H1 (cell line): ENCODE measurements at regions not wholly inside any gene's neighbourhood (a gene's known extent, or its start where the extent isn't known, plus 50 kb on each side); places are given as distances from the start of the nearest gene placed in this dataset.

Source experiments
- CTCF ChIA-PET: fragments of 300-600 bp; sonication (Branson Sonifier 250); formaldehyde crosslinking; loops from one replicate; lab custom pipeline; 2021; ENCODE audit not compliant: partially characterized antibody; lab: Charles Lee
- POLR2A ChIA-PET: fragments of 300-600 bp; sonication (Branson Sonifier 250); formaldehyde crosslinking; loops from one replicate; lab custom pipeline; 2021; ENCODE audit warnings: inconsistent platforms; ENCODE audit not compliant: partially characterized antibody; lab: Charles Lee
- DNase-seq, 2 experiments: peaks; one replicate each; pipeline versions ENCODE4 v3.0.0 to v3.0.0-alpha.2; 2010 to 2022; ENCODE audit warnings: low spot score in 2 of 2, low read depth in 1 of 2, mixed read lengths in 1 of 2
- FAIRE-seq: peaks from 2 replicates; lab custom pipeline; 2011; peaks lifted over from hg19 to GRCh38; lab: Jason Lieb, UNC
- H2AFZ ChIP-seq: 2 replicates; pipeline ENCODE4 v1.8.1; 2012; ENCODE audit warnings: low read length, inconsistent platforms
- H2AK5ac ChIP-seq: 2 replicates; pipeline ENCODE4 v1.6.1; 2013; ENCODE audit warnings: low read depth, low read length
- H2BK120ac ChIP-seq: replicated peaks from 2 replicates; pipeline ENCODE3; 2013; ENCODE audit warnings: low read depth, low read length, inconsistent platforms
- H2BK12ac ChIP-seq: 2 replicates; pipeline ENCODE4 v1.6.1; 2013; ENCODE audit warnings: low read depth, low read length
- H2BK15ac ChIP-seq: 2 replicates; pipeline ENCODE4 v1.6.1; 2013; ENCODE audit warnings: low read length
- H2BK20ac ChIP-seq: 2 replicates; pipeline ENCODE4 v1.6.1; 2013; ENCODE audit warnings: low read length
- H2BK5ac ChIP-seq: 2 replicates; pipeline ENCODE4 v1.6.1; 2013; ENCODE audit warnings: low read depth, low read length
- H3K14ac ChIP-seq: 2 replicates; pipeline ENCODE4 v1.6.1; 2013; ENCODE audit warnings: inconsistent platforms; ENCODE audit not compliant: insufficient read length
- H3K18ac ChIP-seq: 2 replicates; pipeline ENCODE4 v1.6.1; 2013; ENCODE audit warnings: low read length; ENCODE audit errors: extremely low read depth
- H3K23ac ChIP-seq: 2 replicates; pipeline ENCODE4 v1.6.1; 2013; ENCODE audit warnings: inconsistent platforms; ENCODE audit not compliant: insufficient read length
- H3K23me2 ChIP-seq: 2 replicates; pipeline ENCODE4 v1.6.1; 2013; ENCODE audit warnings: low read depth, low read length
- H3K27ac ChIP-seq: 2 replicates; pipeline ENCODE4 v1.6.1; 2011; ENCODE audit warnings: low read depth, low read length, inconsistent platforms
- H3K27me3 ChIP-seq, 4 experiments: replicated peaks in 1 of 4; 1 replicate in 1 of 4; 2 replicates in 3 of 4; pipeline versions ENCODE4 v1.6.1 to v1.8.1; 2011 to 2013; ENCODE audit warnings: low read length in 3 of 4, mild to moderate bottlenecking in 3 of 4, inconsistent platforms in 2 of 4, mixed read lengths in 2 of 4, moderate library complexity in 1 of 4; ENCODE audit not compliant: control insufficient read depth in 3 of 4, insufficient read depth in 3 of 4; ENCODE audit errors: extremely low read depth in 1 of 4
- H3K36me3 ChIP-seq, 4 experiments: 2 replicates each; pipeline versions ENCODE4 v1.6.1 to v1.8.1; 2011 to 2013; ENCODE audit warnings: mild to moderate bottlenecking in 4 of 4, low read length in 3 of 4, moderate library complexity in 2 of 4, control low read depth in 1 of 4, inconsistent platforms in 1 of 4; ENCODE audit not compliant: insufficient read depth in 4 of 4, control insufficient read depth in 2 of 4
- H3K4ac ChIP-seq: replicated peaks from 2 replicates; pipeline ENCODE3; 2013; ENCODE audit warnings: low read length, low read depth, mixed read lengths, inconsistent platforms; ENCODE audit not compliant: insufficient read length
- H3K4me1 ChIP-seq, 4 experiments: replicated peaks in 1 of 4; 1 replicate in 1 of 4; 2 replicates in 3 of 4; pipeline versions ENCODE4 v1.6.1 to v1.8.1; 2011 to 2013; ENCODE audit warnings: low read length in 3 of 4, inconsistent platforms in 2 of 4, mixed read lengths in 1 of 4; ENCODE audit not compliant: insufficient read depth in 4 of 4, control insufficient read depth in 3 of 4
- H3K4me2 ChIP-seq, 2 experiments: 2 replicates each; pipeline versions ENCODE4 v1.6.1 to v1.8.1; 2011 to 2013; ENCODE audit warnings: low read depth in 2 of 2, low read length in 2 of 2, control low read depth in 1 of 2, inconsistent platforms in 1 of 2, mild to moderate bottlenecking in 1 of 2; ENCODE audit not compliant: insufficient read depth in 1 of 2
- H3K4me3 ChIP-seq, 4 experiments: fragments of 200-600, 300-600 bp in 1 of 4; sonication (generic), shearing (Covaris generic), sonication (Bioruptor Twin) in 1 of 4; 2 replicates each; pipeline versions ENCODE4 v1.5.1 to v1.8.1; 2011 to 2016; ENCODE audit warnings: low read length in 4 of 4, low read depth in 3 of 4, control low read depth in 2 of 4, inconsistent platforms in 2 of 4, mild to moderate bottlenecking in 2 of 4, mixed read lengths in 1 of 4, moderate library complexity in 1 of 4; ENCODE audit not compliant: insufficient read depth in 2 of 4; ENCODE audit errors: extremely low read depth in 1 of 4
- H3K56ac ChIP-seq: replicated peaks from 2 replicates; pipeline ENCODE3; 2013; ENCODE audit warnings: low read depth, mild to moderate bottlenecking, mixed read lengths, low read length, inconsistent platforms; ENCODE audit not compliant: insufficient read length
- H3K79me1 ChIP-seq: 2 replicates; pipeline ENCODE4 v1.6.1; 2013; ENCODE audit warnings: low read depth, low read length, control low read depth
- H3K79me2 ChIP-seq, 2 experiments: 2 replicates each; pipeline versions ENCODE4 v1.6.1 to v1.8.1; 2012 to 2013; ENCODE audit warnings: low read length in 2 of 2, mild to moderate bottlenecking in 2 of 2, inconsistent platforms in 1 of 2; ENCODE audit not compliant: insufficient read depth in 2 of 2, control insufficient read depth in 1 of 2
- H3K9ac ChIP-seq, 4 experiments: replicated peaks in 1 of 4; 1 replicate in 1 of 4; 2 replicates in 3 of 4; pipeline versions ENCODE4 v1.6.1 to v1.8.1; 2011 to 2013; ENCODE audit warnings: low read depth in 3 of 4, low read length in 3 of 4, control low read depth in 2 of 4, mild to moderate bottlenecking in 2 of 4, moderate library complexity in 2 of 4, inconsistent platforms in 1 of 4; ENCODE audit errors: extremely low read depth in 1 of 4
- H3K9me3 ChIP-seq, 2 experiments: 2 replicates each; pipeline versions ENCODE4 v1.6.1 to v1.8.1; 2012 to 2013; ENCODE audit warnings: mild to moderate bottlenecking in 2 of 2, moderate library complexity in 2 of 2, control low read depth in 1 of 2, inconsistent platforms in 1 of 2, low read depth in 1 of 2, low read length in 1 of 2, mixed read lengths in 1 of 2; ENCODE audit not compliant: insufficient read depth in 2 of 2
- H4K20me1 ChIP-seq, 2 experiments: replicated peaks in 1 of 2; 2 replicates each; pipeline versions ENCODE3 to v1.8.1; 2011 to 2013; ENCODE audit warnings: inconsistent platforms in 2 of 2, low read length in 2 of 2, mild to moderate bottlenecking in 1 of 2; ENCODE audit not compliant: insufficient read depth in 2 of 2, control insufficient read depth in 1 of 2
- H4K5ac ChIP-seq: 2 replicates; pipeline ENCODE4 v1.6.1; 2013; ENCODE audit warnings: low read length, low read depth, mixed read lengths, inconsistent platforms; ENCODE audit not compliant: insufficient read length
- H4K8ac ChIP-seq: 2 replicates; pipeline ENCODE4 v1.8.0; 2013; ENCODE audit warnings: mild to moderate bottlenecking, moderate library complexity, low read length, inconsistent platforms; ENCODE audit not compliant: insufficient read depth; ENCODE audit errors: extremely low read depth
- H4K91ac ChIP-seq: replicated peaks from 2 replicates; pipeline ENCODE3; 2013; ENCODE audit warnings: low read length, mixed read lengths, inconsistent platforms; ENCODE audit not compliant: insufficient read length
- ATF2 ChIP-seq: IDR thresholded peaks from 2 replicates; pipeline ENCODE4 v1.6.1; 2012; ENCODE audit warnings: low read length, inconsistent platforms
- CHD1 ChIP-seq: IDR thresholded peaks from 2 replicates; pipeline ENCODE4 v1.6.1; 2012; ENCODE audit warnings: low read depth, low read length, improper control_type of control experiment
- SRF ChIP-seq: IDR thresholded peaks from 2 replicates; pipeline ENCODE4 v1.6.1; 2011; ENCODE audit warnings: mild to moderate bottlenecking, low read depth, low read length, moderate library complexity
- WGBS, 2 experiments: shearing (Covaris generic) in 1 of 2; methylation state at CpG; one replicate each; pipeline versions ENCODE4 v1.1.6 to v1.1.7; 2013 to 2015; ENCODE audit warnings: low lambda C conversion rate in 2 of 2, mixed read lengths in 2 of 2, inconsistent platforms in 1 of 2, low coverage in 1 of 2, missing lambda C conversion rate in 1 of 2; ENCODE audit not compliant: insufficient replicate concordance in 2 of 2, insufficient coverage in 1 of 2, insufficient read length in 1 of 2; ENCODE audit errors: extremely low coverage in 1 of 2, missing lambda C conversion rate in 1 of 2; 5-methylcytosine and 5-hydroxymethylcytosine counted together

GRCh38 chr3:180467177-180467576, 134.8 kb upstream of the TTC14 start:
- H4K20me1 ChIP-seq = no peaks in the 10 kb centered on the region
- H4K5ac ChIP-seq = no peak overlapping the region
- H3K23me2 ChIP-seq = no peaks in the 10 kb centered on the region
- no peaks in the 10 kb centered on the region for H3K4me1 ChIP-seq
- no peak overlapping the region for H2BK12ac ChIP-seq
- H2BK15ac ChIP-seq = no peak overlapping the region
- no peak overlapping the region for H2AFZ ChIP-seq
- no peaks in the 10 kb centered on the region for H3K79me1 ChIP-seq
- H3K56ac ChIP-seq = no peak overlapping the region
- no peak overlapping the region for H3K18ac ChIP-seq
- FAIRE-seq (no peak), DNase-seq (no peak)
- no peak overlapping the region for H2BK20ac ChIP-seq
- H3K4ac ChIP-seq = no peak overlapping the region
- H4K8ac ChIP-seq = no peak overlapping the region
- no peaks in the 10 kb centered on the region for H3K36me3 ChIP-seq
- no peak overlapping the region for H3K14ac ChIP-seq
- H3K4me2 ChIP-seq = no peak overlapping the region
- ChIA-PET CTCF (no interaction called here), POLR2A (no interaction called here)
- H4K91ac ChIP-seq = no peak overlapping the region
- H3K23ac ChIP-seq = no peak overlapping the region
- H2BK120ac ChIP-seq = no peak overlapping the region
- H3K79me2 ChIP-seq = no peaks in the 10 kb centered on the region
- no peak overlapping the region for H3K27ac ChIP-seq
- H3K27me3 ChIP-seq = no peaks in the 10 kb centered on the region
- no peak overlapping the region for H2BK5ac ChIP-seq
- H3K9ac ChIP-seq = no peak overlapping the region
- H3K4me3 ChIP-seq = no peak overlapping the region
- H3K9me3 ChIP-seq = no peaks in the 10 kb centered on the region
- 88% methylated on average over 1 of the region's 1 CpG; no CpG with 5 or more reads in 1 of the 2 experiments for WGBS, 2 experiments
- H2AK5ac ChIP-seq = no peak overlapping the region
- TF ChIP-seq ATF2 = no peak
- no peak for TF ChIP-seq CHD1
- no peak for TF ChIP-seq SRF
